ENCODE measurements at regions not wholly inside any gene's neighbourhood (a gene's known extent, or its start where the extent isn't known, plus 50 kb on each side); places are given as distances from the start of the nearest gene placed in this dataset.

DNA sequence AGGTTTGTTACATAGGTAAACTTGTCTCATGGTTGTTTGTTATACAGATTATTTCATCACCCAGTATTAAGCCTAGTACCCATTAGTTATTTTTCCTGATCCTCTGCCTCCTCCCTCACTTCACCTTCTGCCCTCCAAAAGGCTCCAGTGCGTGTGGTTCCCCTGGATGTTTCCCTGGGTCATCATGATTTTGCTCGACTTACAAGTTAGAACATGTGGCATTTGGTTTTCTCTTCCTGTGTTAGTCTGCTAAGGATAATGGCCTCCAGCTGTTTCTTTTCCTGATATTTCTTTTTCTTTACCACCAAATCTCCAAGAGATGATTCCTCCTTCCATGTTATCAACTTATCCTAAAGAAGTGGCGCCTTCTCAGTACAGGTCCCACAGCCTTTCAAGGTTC lies 543.1 kb upstream of the ADGRL3 start:
- no peak overlapping the region for H3K4me2 ChIP-seq (ENCODE audit: control insufficient read depth, insufficient read depth)
- no peak overlapping the region for H3K9ac ChIP-seq (ENCODE audit: control insufficient read depth, insufficient read depth, low read length)
- TF ChIP-seq, protein P1, sequence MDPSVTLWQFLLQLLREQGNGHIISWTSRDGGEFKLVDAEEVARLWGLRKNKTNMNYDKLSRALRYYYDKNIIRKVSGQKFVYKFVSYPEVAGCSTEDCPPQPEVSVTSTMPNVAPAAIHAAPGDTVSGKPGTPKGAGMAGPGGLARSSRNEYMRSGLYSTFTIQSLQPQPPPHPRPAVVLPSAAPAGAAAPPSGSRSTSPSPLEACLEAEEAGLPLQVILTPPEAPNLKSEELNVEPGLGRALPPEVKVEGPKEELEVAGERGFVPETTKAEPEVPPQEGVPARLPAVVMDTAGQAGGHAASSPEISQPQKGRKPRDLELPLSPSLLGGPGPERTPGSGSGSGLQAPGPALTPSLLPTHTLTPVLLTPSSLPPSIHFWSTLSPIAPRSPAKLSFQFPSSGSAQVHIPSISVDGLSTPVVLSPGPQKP (IDR thresholded peaks at IDR 0.05; ENCODE audit: low read depth, low read length), result no peak
- TF ChIP-seq, protein P2, sequence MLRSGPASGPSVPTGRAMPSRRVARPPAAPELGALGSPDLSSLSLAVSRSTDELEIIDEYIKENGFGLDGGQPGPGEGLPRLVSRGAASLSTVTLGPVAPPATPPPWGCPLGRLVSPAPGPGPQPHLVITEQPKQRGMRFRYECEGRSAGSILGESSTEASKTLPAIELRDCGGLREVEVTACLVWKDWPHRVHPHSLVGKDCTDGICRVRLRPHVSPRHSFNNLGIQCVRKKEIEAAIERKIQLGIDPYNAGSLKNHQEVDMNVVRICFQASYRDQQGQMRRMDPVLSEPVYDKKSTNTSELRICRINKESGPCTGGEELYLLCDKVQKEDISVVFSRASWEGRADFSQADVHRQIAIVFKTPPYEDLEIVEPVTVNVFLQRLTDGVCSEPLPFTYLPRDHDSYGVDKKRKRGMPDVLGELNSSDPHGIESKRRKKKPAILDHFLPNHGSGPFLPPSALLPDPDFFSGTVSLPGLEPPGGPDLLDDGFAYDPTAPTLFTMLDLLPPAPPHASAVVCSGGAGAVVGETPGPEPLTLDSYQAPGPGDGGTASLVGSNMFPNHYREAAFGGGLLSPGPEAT (IDR thresholded peaks at IDR 0.05; ENCODE audit: low read depth), result no peak
- TF ChIP-seq, protein P3, sequence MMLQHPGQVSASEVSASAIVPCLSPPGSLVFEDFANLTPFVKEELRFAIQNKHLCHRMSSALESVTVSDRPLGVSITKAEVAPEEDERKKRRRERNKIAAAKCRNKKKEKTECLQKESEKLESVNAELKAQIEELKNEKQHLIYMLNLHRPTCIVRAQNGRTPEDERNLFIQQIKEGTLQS (IDR thresholded peaks at IDR 0.05; ENCODE audit: borderline replicate concordance, extremely low read depth, low read depth, low read length), result no peak
- TF ChIP-seq MYB (IDR thresholded peaks at IDR 0.05; ENCODE audit: borderline replicate concordance, low read depth, low read length) (no peak), NR2C1 (IDR thresholded peaks at IDR 0.05) (no peak), MTA3 (IDR thresholded peaks at IDR 0.05; ENCODE audit: borderline replicate concordance, low read length) (no peak), POLR2AphosphoS5 (IDR thresholded peaks at IDR 0.05; ENCODE audit: low read length) (no peak), IRF4 (IDR thresholded peaks at IDR 0.05; ENCODE audit: low read depth, low read length) (no peak), WRNIP1 (IDR thresholded peaks at IDR 0.05; ENCODE audit: borderline replicate concordance, low read depth, low read length) (no peak), RAD21 (IDR thresholded peaks at IDR 0.05; ENCODE audit: insufficient read depth, low read depth, low read length) (no peak)
- TF ChIP-seq, protein P4, sequence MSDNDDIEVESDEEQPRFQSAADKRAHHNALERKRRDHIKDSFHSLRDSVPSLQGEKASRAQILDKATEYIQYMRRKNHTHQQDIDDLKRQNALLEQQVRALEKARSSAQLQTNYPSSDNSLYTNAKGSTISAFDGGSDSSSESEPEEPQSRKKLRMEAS (IDR thresholded peaks at IDR 0.05; ENCODE audit: low read depth, low read length), result no peak
- no peak overlapping the region; the same call in 1 of the 2 replicates for H2AFZ ChIP-seq (ENCODE audit: control insufficient read depth, low read depth, low read length)
- DNase-seq (ENCODE audit: low read depth, low spot score) (no peak), FAIRE-seq (no peak), ATAC-seq (no peak)
- H4K20me1 ChIP-seq (ENCODE audit: control insufficient read depth, insufficient read depth), result no peaks in the 10 kb centered on the region
- H3K4me3 ChIP-seq, result no peak overlapping the region
- BruUV-seq (replicated peaks), result no TSS peak
- H3K27me3 ChIP-seq (replicated peaks in 1 of 2; ENCODE audit: control insufficient read depth in 2 of 2, insufficient read depth in 2 of 2, low read length in 1 of 2), result no peaks in the 10 kb centered on the region
- H3K36me3 ChIP-seq (ENCODE audit: control insufficient read depth in 2 of 2, insufficient read depth in 2 of 2, low read length in 1 of 2), result no peaks in the 10 kb centered on the region
- H3K9me3 ChIP-seq (replicated peaks; ENCODE audit: control insufficient read depth, insufficient read depth, low read length), result no peaks in the 10 kb centered on the region
- CTCF ChIA-PET, result no interaction called here
- in situ Hi-C loops (cut with MboI) (no loop called here), intact Hi-C loops (cut with micrococcal nuclease; ENCODE audit: unreplicated experiment) (no loop called here)
- H3K4me1 ChIP-seq (ENCODE audit: control insufficient read depth, insufficient read depth, low read length), result no peaks in the 10 kb centered on the region
- POLR2A ChIA-PET, result no interaction called here
- no peak overlapping the region for H3K27ac ChIP-seq (ENCODE audit: control insufficient read depth, insufficient read depth)
- 19% methylated on average over 3 of the region's 3 CpGs for WGBS (ENCODE audit: insufficient coverage, insufficient replicate concordance, low lambda C conversion rate, missing lambda C conversion rate)
- SMC1A ChIA-PET (ENCODE audit: uncharacterized antibody, unreplicated experiment), result no interaction called here
- no peaks in the 10 kb centered on the region for H3K79me2 ChIP-seq (ENCODE audit: control insufficient read depth, insufficient read depth, low read length)
- RAD21 ChIA-PET (ENCODE audit: unreplicated experiment), result no interaction called here

Measured in GM12878 (cell line).